ENCODE measurements at regions not wholly inside any gene's neighbourhood (a gene's known extent, or its start where the extent isn't known, plus 50 kb on each side); places are given as distances from the start of the nearest gene placed in this dataset.
A peak's percentile ranks its signal among the peaks of the same experiment; 100 is the strongest.
"Not testable (repeated sequence)": the region's sequence is repeated elsewhere in the genome, so short reads cannot be mapped to it uniquely, and the experiment has no call there.

DNA sequence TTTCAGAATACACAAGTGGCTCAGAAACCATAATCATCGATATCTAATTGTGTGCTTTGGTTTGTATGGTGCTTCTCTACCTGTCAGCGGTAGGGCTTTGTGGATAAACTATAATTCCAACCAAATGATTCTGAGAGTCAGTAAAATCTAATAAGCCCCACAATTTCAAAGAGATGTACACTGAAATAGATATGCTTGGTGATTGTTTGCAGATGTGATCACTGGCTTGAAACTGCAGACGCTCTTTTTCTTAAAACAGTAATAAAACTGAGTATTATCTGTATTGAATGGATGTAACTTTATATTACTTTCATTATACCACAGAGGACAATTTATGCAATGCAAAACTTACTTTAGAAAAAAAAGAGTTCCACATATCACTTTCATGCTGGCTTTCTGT is 198.8 kb upstream of the ANXA10 start:
- no peak overlapping the region for H3K9ac ChIP-seq (ENCODE audit: low read depth, low read length)
- H3K4me1 ChIP-seq (ENCODE audit: control insufficient read depth, insufficient read depth, low read length), result peaks cover 3% of the 10 kb centered on the region
- H3K9me3 ChIP-seq (replicated peaks; ENCODE audit: low read length), result no peaks in the 10 kb centered on the region
- no peak overlapping the region for H3K4me3 ChIP-seq (ENCODE audit: low read length)
- no peaks in the 10 kb centered on the region for H3K27me3 ChIP-seq (ENCODE audit: control insufficient read depth, insufficient read depth, low read length)
- no peak overlapping the region for H3K4me2 ChIP-seq (ENCODE audit: low read length)
- no peaks in the 10 kb centered on the region for H3K36me3 ChIP-seq (ENCODE audit: insufficient read depth, low read length)

DNA sequence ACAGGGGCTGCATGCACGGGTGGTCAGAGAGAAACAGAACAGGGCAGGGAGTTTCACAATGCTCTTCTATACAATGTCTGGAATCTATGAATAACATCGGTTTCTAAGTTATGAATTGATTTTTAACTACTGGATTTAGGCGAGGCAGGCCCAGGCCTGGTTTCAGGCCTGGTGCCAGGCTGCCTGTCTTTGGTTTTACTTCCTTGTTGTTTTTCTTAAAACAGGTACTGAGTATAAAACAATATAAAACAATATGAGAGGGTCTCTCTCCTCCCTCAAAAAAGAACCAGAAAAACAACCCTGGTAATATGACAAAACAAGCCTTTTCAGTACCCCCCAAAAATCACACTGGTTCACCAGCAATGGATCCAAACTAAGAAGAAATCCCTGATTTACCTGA is 196.1 kb upstream of the ANXA10 start:
- not testable (repeated sequence) for H3K9me3 ChIP-seq (replicated peaks; ENCODE audit: low read length); H3K4me3 ChIP-seq (ENCODE audit: low read length); H3K27me3 ChIP-seq (ENCODE audit: control insufficient read depth, insufficient read depth, low read length); H3K4me1 ChIP-seq (ENCODE audit: control insufficient read depth, insufficient read depth, low read length); H3K4me2 ChIP-seq (ENCODE audit: low read length); H3K36me3 ChIP-seq (ENCODE audit: insufficient read depth, low read length); H3K9ac ChIP-seq (ENCODE audit: low read depth, low read length)

DNA sequence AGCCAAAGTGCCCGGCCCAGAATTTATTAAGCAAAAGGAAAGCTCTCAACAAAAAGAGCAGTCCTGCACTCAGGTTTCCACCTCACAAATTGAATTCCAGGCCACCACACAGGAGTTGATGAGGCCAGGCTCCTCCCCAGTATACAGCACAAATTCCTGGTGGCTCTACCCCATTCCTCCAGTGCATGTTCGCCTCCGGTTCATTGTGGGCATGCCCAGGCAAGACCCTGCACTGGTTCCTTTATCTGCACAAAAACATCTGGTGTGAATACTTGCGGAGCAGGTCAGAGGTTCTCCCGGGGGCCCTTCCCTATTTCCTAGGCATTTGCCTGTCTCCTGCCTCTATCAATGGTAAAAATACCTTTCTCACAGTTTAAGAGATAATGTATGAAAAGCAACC is 195.2 kb upstream of the ANXA10 start:
- H3K9ac ChIP-seq (ENCODE audit: low read depth, low read length), result no peak overlapping the region

DNA sequence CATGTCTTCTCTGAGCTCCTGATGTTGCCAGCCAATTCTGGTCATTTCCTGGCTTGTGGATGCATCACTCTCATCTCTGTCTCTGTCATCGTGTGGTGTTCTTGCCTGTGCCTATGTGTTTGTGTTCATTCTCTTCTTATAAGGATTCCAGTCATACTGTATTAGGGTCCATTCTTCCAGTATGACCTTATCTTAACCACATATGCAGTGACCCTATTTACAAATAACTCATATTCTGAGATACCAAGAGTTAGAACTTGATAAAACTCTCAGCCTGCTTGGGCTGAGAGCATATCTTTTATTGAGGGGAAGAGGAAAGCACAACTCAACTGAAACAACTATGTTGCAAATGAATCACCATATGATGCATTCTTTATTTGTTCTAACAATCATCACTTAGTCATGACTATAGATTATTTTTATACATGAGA is 189.0 kb upstream of the ANXA10 start:
- H3K27me3 ChIP-seq (ENCODE audit: control insufficient read depth, insufficient read depth, low read length), result no peaks in the 10 kb centered on the region
- no peaks in the 10 kb centered on the region for H3K9me3 ChIP-seq (replicated peaks; ENCODE audit: low read length)
- no peaks in the 10 kb centered on the region for H3K36me3 ChIP-seq (ENCODE audit: insufficient read depth, low read length)
- H3K4me1 ChIP-seq (ENCODE audit: control insufficient read depth, insufficient read depth, low read length), result peaks cover 27% of the 10 kb centered on the region
- peak overlapping the region; percentile 49 for H3K9ac ChIP-seq (ENCODE audit: low read depth, low read length)
- H3K4me2 ChIP-seq (ENCODE audit: low read length), result peak overlapping the region; percentile 73
- peak overlapping the region; percentile 43 for H3K4me3 ChIP-seq (ENCODE audit: low read length)

More for the DNA sequence above, 195.2 kb upstream of the ANXA10 start:
- H3K4me3 ChIP-seq (ENCODE audit: low read length), result no peak overlapping the region
- H3K4me2 ChIP-seq (ENCODE audit: low read length), result no peak overlapping the region
- peaks cover 5% of the 10 kb centered on the region for H3K4me1 ChIP-seq (ENCODE audit: control insufficient read depth, insufficient read depth, low read length)
- H3K27me3 ChIP-seq (ENCODE audit: control insufficient read depth, insufficient read depth, low read length), result no peaks in the 10 kb centered on the region
- H3K36me3 ChIP-seq (ENCODE audit: insufficient read depth, low read length), result no peaks in the 10 kb centered on the region
- no peaks in the 10 kb centered on the region for H3K9me3 ChIP-seq (replicated peaks; ENCODE audit: low read length)

DNA sequence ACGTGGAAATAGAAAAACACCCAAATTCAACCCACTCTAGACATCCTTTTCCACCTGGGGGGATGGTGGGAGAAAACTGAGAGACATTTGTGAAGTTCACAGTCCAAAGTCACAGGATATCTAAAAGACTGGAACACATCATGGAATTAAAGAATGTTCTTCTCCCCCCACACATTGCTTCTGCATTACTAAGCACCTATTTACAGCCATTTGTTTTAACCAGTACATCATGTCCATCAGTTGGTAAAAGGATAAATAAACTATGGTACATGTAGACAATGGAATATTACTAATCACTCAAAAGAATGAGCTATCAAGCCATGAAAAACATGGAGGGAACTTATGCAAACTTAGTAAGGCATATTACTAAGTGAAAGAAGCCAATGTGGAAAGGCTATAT is 185.5 kb upstream of the ANXA10 start:
- Histone ChIP-seq H3K4me3 (ENCODE audit: low read length) (no peak overlapping the region), H3K9ac (ENCODE audit: low read depth, low read length) (no peak overlapping the region), H3K4me1 (ENCODE audit: control insufficient read depth, insufficient read depth, low read length) (peaks cover 26% of the 10 kb centered on the region)

DNA sequence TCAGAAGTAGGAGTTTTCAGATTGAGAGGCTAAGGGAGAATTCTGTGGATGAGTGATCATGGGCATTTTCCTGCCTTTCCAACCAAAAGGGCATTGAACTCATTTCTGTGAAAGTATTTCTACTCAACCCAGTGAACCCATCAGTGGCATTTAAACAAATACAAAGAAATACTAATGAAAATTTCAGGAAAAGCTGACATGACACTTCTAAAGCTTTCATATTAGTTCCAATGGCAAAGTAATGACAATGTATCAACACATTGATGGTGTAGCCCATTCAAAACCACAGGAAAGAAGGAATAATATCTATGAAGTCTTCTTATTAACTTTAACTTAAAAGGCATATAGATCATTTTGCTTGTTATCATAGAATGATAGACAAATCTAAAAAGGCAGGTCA is 183.5 kb upstream of the ANXA10 start:
- Histone ChIP-seq H3K4me2 (ENCODE audit: low read length) (no peak overlapping the region), H3K36me3 (ENCODE audit: insufficient read depth, low read length) (no peaks in the 10 kb centered on the region), H3K9ac (ENCODE audit: low read depth, low read length) (no peak overlapping the region), H3K27me3 (ENCODE audit: control insufficient read depth, insufficient read depth, low read length) (no peaks in the 10 kb centered on the region), H3K9me3 (replicated peaks; ENCODE audit: low read length) (no peaks in the 10 kb centered on the region), H3K4me3 (ENCODE audit: low read length) (no peak overlapping the region), H3K4me1 (ENCODE audit: control insufficient read depth, insufficient read depth, low read length) (peaks cover 12% of the 10 kb centered on the region)

More for the DNA sequence above, 185.5 kb upstream of the ANXA10 start:
- no peak overlapping the region for H3K4me2 ChIP-seq (ENCODE audit: low read length)
- no peaks in the 10 kb centered on the region for H3K9me3 ChIP-seq (replicated peaks; ENCODE audit: low read length)
- no peaks in the 10 kb centered on the region for H3K27me3 ChIP-seq (ENCODE audit: control insufficient read depth, insufficient read depth, low read length)
- no peaks in the 10 kb centered on the region for H3K36me3 ChIP-seq (ENCODE audit: insufficient read depth, low read length)

DNA sequence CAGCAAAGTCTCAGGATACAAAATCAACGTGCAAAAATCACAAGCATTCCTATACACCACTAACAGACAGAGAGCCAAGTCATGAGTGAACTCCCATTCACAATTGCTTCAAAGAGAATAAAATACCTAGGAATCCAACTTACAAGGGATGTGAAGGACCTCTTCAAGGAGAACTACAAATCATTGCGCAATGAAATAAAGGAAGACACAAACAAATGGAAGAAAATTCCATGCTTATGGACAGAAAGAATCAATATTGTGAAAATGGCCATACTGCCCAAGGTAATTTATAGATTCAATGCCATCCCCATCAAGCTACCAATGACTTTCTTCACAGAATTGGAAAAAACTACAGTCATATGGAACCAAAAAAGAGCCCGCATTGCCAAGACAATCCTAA is 179.8 kb upstream of the ANXA10 start:
- not testable (repeated sequence) for H3K9me3 ChIP-seq (replicated peaks; ENCODE audit: low read length); H3K27me3 ChIP-seq (ENCODE audit: control insufficient read depth, insufficient read depth, low read length); H3K4me2 ChIP-seq (ENCODE audit: low read length); H3K9ac ChIP-seq (ENCODE audit: low read depth, low read length); H3K36me3 ChIP-seq (ENCODE audit: insufficient read depth, low read length); H3K4me1 ChIP-seq (ENCODE audit: control insufficient read depth, insufficient read depth, low read length); H3K4me3 ChIP-seq (ENCODE audit: low read length)

DNA sequence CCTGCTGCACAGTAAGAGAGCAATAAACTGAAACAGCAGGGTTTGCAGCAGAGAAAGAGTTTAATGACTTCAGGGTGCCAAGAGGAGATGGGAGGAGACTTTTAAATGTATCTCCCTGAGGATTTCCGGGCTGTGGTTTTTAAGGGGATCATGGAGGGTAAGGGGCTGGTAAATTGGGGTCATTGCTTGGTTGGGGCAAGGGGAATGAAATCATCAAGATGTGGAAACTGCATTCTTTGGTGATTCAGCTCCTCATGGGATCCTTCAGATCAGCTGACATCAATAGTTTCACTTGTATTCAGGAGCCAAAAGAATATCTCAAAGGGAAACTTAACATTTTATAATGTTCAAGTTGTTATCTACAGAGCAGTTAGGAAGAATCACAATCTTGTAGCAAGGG is 174.3 kb upstream of the ANXA10 start:
- H3K9ac ChIP-seq (ENCODE audit: low read depth, low read length), result no peak overlapping the region
- H3K27me3 ChIP-seq (ENCODE audit: control insufficient read depth, insufficient read depth, low read length), result no peaks in the 10 kb centered on the region
- no peak overlapping the region for H3K4me3 ChIP-seq (ENCODE audit: low read length)
- H3K9me3 ChIP-seq (replicated peaks; ENCODE audit: low read length), result no peaks in the 10 kb centered on the region
- H3K36me3 ChIP-seq (ENCODE audit: insufficient read depth, low read length), result no peaks in the 10 kb centered on the region
- H3K4me2 ChIP-seq (ENCODE audit: low read length), result no peak overlapping the region
- no peaks in the 10 kb centered on the region for H3K4me1 ChIP-seq (ENCODE audit: control insufficient read depth, insufficient read depth, low read length)

DNA sequence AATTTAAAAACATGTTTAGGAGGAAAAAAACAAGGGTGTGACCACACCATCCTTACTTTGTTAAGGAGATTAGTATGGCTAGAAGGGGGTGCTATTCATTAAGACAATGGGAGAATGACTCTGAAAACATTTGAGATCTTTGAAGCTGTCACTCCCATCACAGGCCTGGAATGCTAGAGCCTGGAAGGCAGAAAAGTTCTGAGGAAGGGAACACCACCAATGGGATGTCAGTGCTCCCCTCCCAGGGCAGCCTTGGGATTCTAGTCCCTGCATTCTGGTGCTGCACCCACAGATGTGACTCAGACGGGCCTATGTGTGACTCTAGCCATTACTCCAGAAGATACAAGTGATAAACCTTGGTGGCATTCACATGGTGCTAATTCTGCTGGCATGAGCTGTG is 162.2 kb upstream of the ANXA10 start:
- no peaks in the 10 kb centered on the region for H3K4me1 ChIP-seq (ENCODE audit: control insufficient read depth, insufficient read depth, low read length)
- H3K36me3 ChIP-seq (ENCODE audit: insufficient read depth, low read length), result no peaks in the 10 kb centered on the region
- no peak overlapping the region for H3K4me3 ChIP-seq (ENCODE audit: low read length)
- no peak overlapping the region for H3K4me2 ChIP-seq (ENCODE audit: low read length)
- H3K9me3 ChIP-seq (replicated peaks; ENCODE audit: low read length), result no peaks in the 10 kb centered on the region
- H3K27me3 ChIP-seq (ENCODE audit: control insufficient read depth, insufficient read depth, low read length), result no peaks in the 10 kb centered on the region
- H3K9ac ChIP-seq (ENCODE audit: low read depth, low read length), result no peak overlapping the region

DNA sequence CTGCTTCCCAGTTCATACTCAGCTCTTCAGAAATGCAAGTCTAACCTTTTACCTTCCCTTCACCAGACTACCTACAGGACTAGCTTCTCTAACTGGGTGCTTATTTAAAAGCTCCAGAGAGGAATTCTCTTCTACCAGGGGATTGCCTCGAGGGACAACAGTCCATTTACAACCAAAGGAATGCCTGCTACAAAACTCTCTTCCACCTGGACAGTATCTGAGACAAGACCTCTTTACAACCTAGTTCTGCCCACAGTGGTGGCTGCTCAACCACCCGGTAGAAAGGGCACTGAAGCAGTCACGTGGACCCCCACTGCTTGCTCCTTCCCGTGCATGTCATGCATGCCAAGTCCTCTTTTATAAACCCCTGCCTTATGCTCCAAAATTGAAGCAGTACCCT is 158.1 kb upstream of the ANXA10 start:
- Histone ChIP-seq H3K27me3 (ENCODE audit: control insufficient read depth, insufficient read depth, low read length) (no peaks in the 10 kb centered on the region), H3K4me3 (ENCODE audit: low read length) (no peak overlapping the region), H3K4me2 (ENCODE audit: low read length) (no peak overlapping the region), H3K9ac (ENCODE audit: low read depth, low read length) (no peak overlapping the region), H3K36me3 (ENCODE audit: insufficient read depth, low read length) (no peaks in the 10 kb centered on the region), H3K9me3 (replicated peaks; ENCODE audit: low read length) (no peaks in the 10 kb centered on the region), H3K4me1 (ENCODE audit: control insufficient read depth, insufficient read depth, low read length) (no peaks in the 10 kb centered on the region)

DNA sequence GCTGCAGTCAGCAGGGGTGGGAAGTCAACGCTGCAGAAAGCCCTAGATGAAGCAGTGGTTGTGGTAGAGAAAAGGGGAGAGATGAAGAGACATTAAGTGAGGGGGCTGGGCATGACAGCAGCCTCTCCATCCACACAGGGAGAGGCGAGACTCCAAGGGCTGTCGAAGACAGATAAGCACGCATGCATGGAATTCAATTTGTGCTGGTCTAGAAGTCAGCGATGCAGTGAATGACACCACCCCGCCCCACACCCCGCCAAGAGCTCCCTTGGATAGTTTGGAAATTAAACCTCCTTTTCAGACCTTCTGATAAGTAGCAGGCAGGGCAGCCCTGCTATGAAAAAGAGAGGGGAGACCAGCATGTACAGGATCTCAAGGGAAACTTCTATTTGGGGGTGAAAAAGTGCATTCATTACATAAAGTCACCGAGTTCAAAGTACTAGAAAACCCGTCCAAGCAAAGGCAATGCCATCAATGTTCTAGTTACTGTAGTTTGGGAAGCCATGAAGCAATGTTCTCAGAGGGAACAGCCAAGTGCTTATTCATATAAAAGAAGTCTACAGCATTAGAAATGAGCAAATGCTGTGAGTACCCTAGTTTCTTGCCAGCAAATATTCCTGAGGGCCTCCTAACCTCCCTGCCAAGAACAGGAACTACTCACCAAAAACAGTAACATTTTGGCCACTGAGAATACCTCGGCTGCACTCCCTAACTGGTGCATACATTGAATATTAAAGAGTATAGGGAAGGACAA is 152.3 kb upstream of the ANXA10 start:
- no peak overlapping the region for H3K9ac ChIP-seq (ENCODE audit: low read depth, low read length)
- no peaks in the 10 kb centered on the region for H3K4me1 ChIP-seq (ENCODE audit: control insufficient read depth, insufficient read depth, low read length)
- H3K9me3 ChIP-seq (replicated peaks; ENCODE audit: low read length), result no peaks in the 10 kb centered on the region
- no peak overlapping the region for H3K4me2 ChIP-seq (ENCODE audit: low read length)
- H3K36me3 ChIP-seq (ENCODE audit: insufficient read depth, low read length), result no peaks in the 10 kb centered on the region
- no peaks in the 10 kb centered on the region for H3K27me3 ChIP-seq (ENCODE audit: control insufficient read depth, insufficient read depth, low read length)
- no peak overlapping the region for H3K4me3 ChIP-seq (ENCODE audit: low read length)

DNA sequence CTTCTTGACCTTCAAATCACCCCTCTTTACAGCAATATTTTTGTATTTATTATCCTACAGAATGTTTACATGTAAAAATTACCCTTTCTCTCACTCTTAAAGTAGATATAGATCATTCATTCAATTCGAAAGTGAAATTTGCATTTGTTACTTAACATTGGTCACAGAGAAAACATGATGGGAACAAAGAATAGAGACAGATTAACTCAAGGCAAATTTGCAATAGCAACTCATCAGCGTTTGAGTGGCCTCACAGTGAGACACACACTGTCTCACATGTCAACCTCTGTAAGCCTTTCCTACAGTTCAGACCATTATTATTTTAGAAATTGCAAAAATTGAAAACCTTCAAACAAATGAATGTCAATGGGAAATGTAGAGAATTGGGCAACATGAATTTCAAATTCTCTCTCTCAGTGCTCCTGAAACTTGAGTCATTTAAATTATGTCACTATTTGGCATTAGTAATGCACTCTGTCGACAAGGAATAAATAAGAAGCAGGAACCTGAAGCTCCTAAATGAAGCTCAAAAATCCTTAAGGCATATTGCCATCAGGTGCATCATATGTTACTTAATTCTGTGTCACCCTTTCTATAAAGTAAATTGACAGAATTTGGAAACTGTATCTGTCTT is 148.3 kb upstream of the ANXA10 start:
- Histone ChIP-seq H3K4me1 (ENCODE audit: control insufficient read depth, insufficient read depth, low read length) (no peaks in the 10 kb centered on the region), H3K4me3 (ENCODE audit: low read length) (no peak overlapping the region), H3K27me3 (ENCODE audit: control insufficient read depth, insufficient read depth, low read length) (no peaks in the 10 kb centered on the region), H3K9me3 (replicated peaks; ENCODE audit: low read length) (no peaks in the 10 kb centered on the region), H3K9ac (ENCODE audit: low read depth, low read length) (no peak overlapping the region), H3K36me3 (ENCODE audit: insufficient read depth, low read length) (no peaks in the 10 kb centered on the region), H3K4me2 (ENCODE audit: low read length) (no peak overlapping the region)
